ENCODE measurements at regions not wholly inside any gene's neighbourhood (a gene's known extent, or its start where the extent isn't known, plus 50 kb on each side); places are given as distances from the start of the nearest gene placed in this dataset.
A peak's percentile ranks its signal among the peaks of the same experiment; 100 is the strongest.

GRCh38 chr13:44255771-44256364 is 117.8 kb upstream of the SERP2 start:
- Histone ChIP-seq H3K4me3 (no peak overlapping the region), H3K27me3 (no peaks in the 10 kb centered on the region), H3K27ac (no peak overlapping the region), H3K36me3 (no peaks in the 10 kb centered on the region), H3K4me1 (peaks cover 0 to 19% (median 0%) of the 10 kb centered on the region in 3 donors), H3K9me3 (no peaks in the 10 kb centered on the region)
- TF ChIP-seq CTCF (IDR thresholded peaks at IDR 0.05) (no peak), POLR2AphosphoS5 (IDR thresholded peaks at IDR 0.05) (no peak)
- 85 to 95% methylated on average over 4 of the region's 5 CpGs for WGBS, 2 donors (ENCODE audit: low coverage in 1 of 2)
- no peak for ATAC-seq

DNA sequence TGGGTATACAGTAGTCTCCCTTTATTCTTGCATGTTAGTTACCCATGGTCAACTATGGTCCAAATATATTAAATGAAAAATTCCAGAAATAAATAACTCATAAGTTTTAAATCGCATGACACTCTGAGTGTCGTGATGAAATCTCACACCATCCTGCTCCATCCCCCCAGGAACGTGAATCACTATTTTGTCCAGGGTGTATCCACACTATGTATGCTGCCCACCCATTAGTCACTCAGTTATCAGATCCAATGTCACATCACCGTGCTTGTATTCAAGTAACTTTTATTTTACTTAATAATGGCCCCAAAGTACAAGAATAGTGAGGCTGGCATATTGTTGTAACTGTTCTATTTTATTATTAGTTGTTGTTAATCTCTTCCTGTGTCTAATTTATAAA is 115.8 kb upstream of the SERP2 start:
- Histone ChIP-seq H3K36me3 (no peaks in the 10 kb centered on the region), H3K4me1 (peaks cover 0 to 19% (median 0%) of the 10 kb centered on the region in 3 donors), H3K9me3 (no peaks in the 10 kb centered on the region), H3K27ac (no peak overlapping the region), H3K27me3 (no peaks in the 10 kb centered on the region), H3K4me3 (no peak overlapping the region)
- TF ChIP-seq POLR2AphosphoS5 (IDR thresholded peaks at IDR 0.05) (no peak), CTCF (IDR thresholded peaks at IDR 0.05) (no peak), POLR2A (IDR thresholded peaks at IDR 0.05) (no peak), EP300 (IDR thresholded peaks at IDR 0.05) (no peak)
- ATAC-seq, result no peak
- WGBS, 2 donors (ENCODE audit: low coverage in 1 of 2), result 92 to 94% methylated on average over 4 of the region's 4 CpGs

DNA sequence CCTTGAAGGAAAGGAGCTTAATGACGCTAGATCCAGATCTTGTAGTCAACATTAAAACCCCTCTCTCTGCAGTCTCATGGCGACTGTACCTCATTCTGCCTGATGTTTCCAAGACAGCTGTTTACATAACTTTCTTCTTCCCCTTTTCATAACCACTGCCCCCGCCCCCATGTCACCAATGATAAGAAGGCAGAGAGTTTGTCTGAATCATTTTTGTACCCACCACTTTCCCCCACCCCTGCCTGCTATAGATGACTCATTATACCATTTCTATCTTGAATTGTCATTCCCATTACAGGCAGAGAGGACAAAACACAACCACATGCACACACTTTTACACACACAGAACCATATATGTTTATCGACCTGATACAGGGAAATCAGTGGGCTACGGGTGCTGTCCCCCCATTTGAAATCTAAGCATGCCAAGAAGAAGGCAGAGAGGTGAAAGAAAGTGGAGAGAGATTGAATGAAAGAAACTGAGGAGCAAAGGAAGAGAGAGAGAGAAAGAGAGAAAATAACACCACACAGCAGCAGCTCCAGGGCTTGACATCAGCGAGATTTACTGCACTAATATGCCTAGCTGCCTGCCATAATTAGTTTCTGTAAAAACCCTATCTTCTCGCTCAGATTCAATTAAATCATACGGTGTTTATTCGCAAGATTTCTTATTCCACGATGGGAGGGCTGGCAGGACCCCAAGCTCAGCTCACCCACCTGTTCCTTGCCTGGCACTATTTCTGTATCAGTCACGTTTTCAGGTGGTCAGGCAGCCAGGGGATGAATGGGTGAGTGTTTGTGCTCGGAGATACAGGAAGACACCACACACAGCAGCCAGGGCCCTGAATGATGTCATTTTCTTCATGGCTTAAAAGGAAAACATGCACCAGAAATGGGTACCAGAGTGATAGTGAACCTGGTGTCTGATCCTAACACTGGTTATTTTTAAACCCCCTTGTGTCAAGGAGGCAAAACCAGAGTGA is 114.3 kb upstream of the SERP2 start:
- peak; percentile 18 for ATAC-seq
- Histone ChIP-seq H3K27me3 (no peaks in the 10 kb centered on the region), H3K4me3 (no peak overlapping the region), H3K36me3 (no peaks in the 10 kb centered on the region), H3K27ac (peak overlapping the region in 3 of 4 donors; percentile 42 to 58 (median 57)), H3K4me1 (peaks cover 0 to 13% (median 0%) of the 10 kb centered on the region in 3 donors), H3K9me3 (no peaks in the 10 kb centered on the region)
- no peak for TF ChIP-seq EP300 (IDR thresholded peaks at IDR 0.05)
- peak; percentile 4 for TF ChIP-seq POLR2AphosphoS5 (IDR thresholded peaks at IDR 0.05)
- WGBS, 2 donors (ENCODE audit: low coverage in 1 of 2), result 54 to 67% methylated on average over 8 of the region's 12 CpGs

- Histone ChIP-seq H3K4me1 (peaks cover 0 to 13% (median 0%) of the 10 kb centered on the region in 3 donors), H3K9me3 (no peaks in the 10 kb centered on the region), H3K27me3 (no peaks in the 10 kb centered on the region), H3K4me3 (no peak overlapping the region), H3K36me3 (no peaks in the 10 kb centered on the region), H3K27ac (peak overlapping the region in 2 of 4 donors; percentile 57 to 58)
- ATAC-seq, result no peak
- no peak for TF ChIP-seq CTCF (IDR thresholded peaks at IDR 0.05)
- no peak for TF ChIP-seq POLR2A (IDR thresholded peaks at IDR 0.05)
- no peak for TF ChIP-seq POLR2AphosphoS5 (IDR thresholded peaks at IDR 0.05)
- no peak for TF ChIP-seq EP300 (IDR thresholded peaks at IDR 0.05)
- 94% methylated on average over 2 of the region's 2 CpGs; no CpG with 5 or more reads in 1 of the 2 donors for WGBS, 2 donors (ENCODE audit: low coverage in 1 of 2)
Measured at GRCh38 chr13:44260336-44260735, 113.3 kb upstream of the SERP2 start.

DNA sequence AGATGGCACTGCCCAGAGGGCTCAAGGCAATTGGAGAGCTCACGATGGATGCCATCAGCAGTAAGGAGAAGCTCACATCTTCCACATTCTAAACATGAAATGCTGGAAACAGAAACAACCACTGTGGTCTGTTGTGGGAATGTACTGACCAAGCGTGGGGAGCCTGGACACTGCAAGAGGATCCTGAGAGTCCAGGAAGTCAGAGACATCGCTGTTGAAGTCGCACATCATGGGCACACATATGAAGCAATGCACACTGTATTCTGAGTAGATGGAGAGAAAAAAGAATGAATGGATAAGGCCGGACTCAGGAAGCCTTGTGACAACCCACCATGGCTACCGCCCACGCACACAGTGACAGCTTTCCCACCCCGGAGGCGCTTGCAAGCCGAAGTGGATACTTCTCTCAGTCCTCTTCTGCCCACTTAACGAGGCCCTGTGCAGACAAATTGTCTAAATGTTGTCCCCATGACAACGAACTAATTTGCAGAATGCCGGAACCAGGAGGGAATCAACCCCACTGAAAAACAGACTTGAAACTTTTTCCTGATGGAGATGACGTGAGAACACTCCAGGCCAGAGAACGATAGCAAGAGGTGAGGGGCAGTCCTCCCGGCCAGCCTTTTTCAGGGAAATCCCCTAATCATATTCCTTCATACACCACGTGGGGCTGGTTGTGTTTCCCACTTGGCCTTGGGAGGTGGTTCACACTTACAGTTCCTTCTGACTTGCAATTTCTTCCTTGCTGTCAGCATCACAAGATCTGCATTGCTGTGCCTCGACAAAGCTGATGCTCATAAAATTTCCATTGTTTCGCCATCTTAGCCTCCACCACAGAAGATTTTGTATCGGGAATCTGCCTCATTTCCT is 109.6 kb upstream of the SERP2 start:
- 73 to 79% methylated on average over 10 to 16 of the region's 20 CpGs for WGBS, 2 donors (ENCODE audit: low coverage in 1 of 2)
- TF ChIP-seq EP300 (IDR thresholded peaks at IDR 0.05), result no peak
- TF ChIP-seq CTCF (IDR thresholded peaks at IDR 0.05), result no peak
- TF ChIP-seq POLR2A (IDR thresholded peaks at IDR 0.05), result no peak
- TF ChIP-seq POLR2AphosphoS5 (IDR thresholded peaks at IDR 0.05), result no peak
- H3K4me3 ChIP-seq, result no peak overlapping the region
- no peaks in the 10 kb centered on the region for H3K27me3 ChIP-seq
- no peak overlapping the region for H3K27ac ChIP-seq
- H3K4me1 ChIP-seq, result peaks cover 0 to 16% (median 0%) of the 10 kb centered on the region in 3 donors
- H3K9me3 ChIP-seq, result no peaks in the 10 kb centered on the region
- no peaks in the 10 kb centered on the region for H3K36me3 ChIP-seq
- ATAC-seq, result no peak
